ENCODE measurements at regions not wholly inside any gene's neighbourhood (a gene's known extent, or its start where the extent isn't known, plus 50 kb on each side); places are given as distances from the start of the nearest gene placed in this dataset.

GRCh38 chr6:141401168-141401567, 731.6 kb upstream of the GJE1 start:
- WGBS: 55% methylated on average over 4 of the region's 4 CpGs
- Histone ChIP-seq H3K4me2 (ENCODE audit: low read length, poor library complexity, severe bottlenecking) (no peak overlapping the region), H4K8ac (ENCODE audit: low read length) (no peak overlapping the region), H4K91ac (ENCODE audit: low read length) (no peak overlapping the region), H2AK5ac (ENCODE audit: low read length, severe bottlenecking) (no peak overlapping the region), H3K4ac (ENCODE audit: low read depth in 1 of 2, low read length in 2 of 2) (no peak overlapping the region), H3K27me3 (ENCODE audit: control insufficient read depth in 1 of 2, insufficient read depth in 1 of 2, low read length in 2 of 2) (no peaks in the 10 kb centered on the region), H2AFZ (ENCODE audit: low read depth, low read length) (peak overlapping the region; percentile 14), H3K4me3 (ENCODE audit: insufficient read depth in 1 of 2, low read depth in 1 of 2, low read length in 2 of 2) (peak overlapping the region in 1 of 2 experiments; percentile 5), H2BK5ac (ENCODE audit: low read depth, low read length, poor library complexity, severe bottlenecking) (no peak overlapping the region), H2BK12ac (ENCODE audit: low read length in 2 of 2) (no peak overlapping the region), H3K9ac (ENCODE audit: low read length) (peak overlapping the region; percentile 17), H3K23ac (ENCODE audit: low read length in 2 of 2) (no peak overlapping the region), H2BK15ac (ENCODE audit: low read depth, poor library complexity, severe bottlenecking) (no peak overlapping the region), H3K18ac (ENCODE audit: low read depth in 1 of 2, low read length in 2 of 2) (no peak overlapping the region), H3K14ac (ENCODE audit: low read length in 2 of 2) (no peak overlapping the region), H2BK120ac (ENCODE audit: low read depth, low read length) (no peak overlapping the region), H3K36me3 (ENCODE audit: control insufficient read depth in 1 of 2, insufficient read depth in 2 of 2, low read depth in 1 of 2, low read length in 2 of 2) (no peaks in the 10 kb centered on the region), H3K9me3 (ENCODE audit: control insufficient read depth, low read length) (no peaks in the 10 kb centered on the region), H3K4me1 (ENCODE audit: control insufficient read depth, insufficient read depth, low read depth, low read length) (no peaks in the 10 kb centered on the region), H3K27ac (ENCODE audit: low read length, poor library complexity, severe bottlenecking) (no peak overlapping the region), H3K79me1 (replicated peaks; ENCODE audit: low read length, poor library complexity, severe bottlenecking) (no peaks in the 10 kb centered on the region)
- peak; percentile 6 for DNase-seq

DNA sequence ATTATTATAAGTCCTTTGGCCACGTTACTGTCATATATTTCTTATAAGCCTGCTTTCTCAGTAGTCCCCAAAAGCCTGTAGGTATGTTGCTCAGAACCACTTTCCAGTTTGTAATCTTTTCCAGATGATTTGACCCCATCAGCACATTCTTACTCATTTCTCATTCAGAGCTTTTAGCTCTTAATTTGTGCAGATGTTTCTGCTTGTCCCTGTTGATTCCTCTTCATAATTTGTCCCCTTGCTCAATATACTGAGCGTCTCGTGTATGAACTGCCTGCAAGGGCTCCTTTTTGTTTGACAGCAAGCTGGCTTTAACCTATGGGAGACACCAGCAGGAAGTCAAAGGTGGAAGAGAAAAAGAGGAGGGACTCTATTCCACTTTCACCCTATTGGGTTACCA, 733.8 kb upstream of the GJE1 start:
- Histone ChIP-seq H2BK5ac (ENCODE audit: low read depth, low read length, poor library complexity, severe bottlenecking) (no peak overlapping the region), H3K4me3 (ENCODE audit: insufficient read depth in 1 of 2, low read depth in 1 of 2, low read length in 2 of 2) (no peak overlapping the region), H3K4ac (ENCODE audit: low read depth in 1 of 2, low read length in 2 of 2) (no peak overlapping the region), H4K91ac (ENCODE audit: low read length) (no peak overlapping the region), H2AFZ (ENCODE audit: low read depth, low read length) (no peak overlapping the region), H3K14ac (ENCODE audit: low read length in 2 of 2) (no peak overlapping the region), H3K27ac (ENCODE audit: low read length, poor library complexity, severe bottlenecking) (no peak overlapping the region), H3K4me2 (ENCODE audit: low read length, poor library complexity, severe bottlenecking) (no peak overlapping the region), H2BK15ac (ENCODE audit: low read depth, poor library complexity, severe bottlenecking) (no peak overlapping the region), H3K23ac (ENCODE audit: low read length in 2 of 2) (no peak overlapping the region), H4K8ac (ENCODE audit: low read length) (no peak overlapping the region), H3K27me3 (ENCODE audit: control insufficient read depth in 1 of 2, insufficient read depth in 1 of 2, low read length in 2 of 2) (no peaks in the 10 kb centered on the region), H3K9me3 (ENCODE audit: control insufficient read depth, low read length) (no peaks in the 10 kb centered on the region), H3K9ac (ENCODE audit: low read length) (no peak overlapping the region), H3K4me1 (ENCODE audit: control insufficient read depth, insufficient read depth, low read depth, low read length) (no peaks in the 10 kb centered on the region), H2BK12ac (ENCODE audit: low read length in 2 of 2) (no peak overlapping the region), H2BK120ac (ENCODE audit: low read depth, low read length) (no peak overlapping the region), H2AK5ac (ENCODE audit: low read length, severe bottlenecking) (no peak overlapping the region), H3K18ac (ENCODE audit: low read depth in 1 of 2, low read length in 2 of 2) (no peak overlapping the region), H3K36me3 (ENCODE audit: control insufficient read depth in 1 of 2, insufficient read depth in 2 of 2, low read depth in 1 of 2, low read length in 2 of 2) (no peaks in the 10 kb centered on the region), H3K79me1 (replicated peaks; ENCODE audit: low read length, poor library complexity, severe bottlenecking) (no peaks in the 10 kb centered on the region)
- no peak for DNase-seq
- WGBS: 96% methylated on average over 1 of the region's 3 CpGs

- Histone ChIP-seq H2BK12ac (ENCODE audit: low read length in 2 of 2) (no peak overlapping the region), H3K4me1 (ENCODE audit: control insufficient read depth, insufficient read depth, low read depth, low read length) (no peaks in the 10 kb centered on the region), H3K9ac (ENCODE audit: low read length) (no peak overlapping the region), H2BK120ac (ENCODE audit: low read depth, low read length) (no peak overlapping the region), H4K8ac (ENCODE audit: low read length) (no peak overlapping the region), H3K4me2 (ENCODE audit: low read length, poor library complexity, severe bottlenecking) (no peak overlapping the region), H4K91ac (ENCODE audit: low read length) (peak overlapping the region; percentile 52), H2BK15ac (ENCODE audit: low read depth, poor library complexity, severe bottlenecking) (no peak overlapping the region), H3K14ac (ENCODE audit: low read length in 2 of 2) (peak overlapping the region in 1 of 2 experiments; percentile 4), H2AFZ (ENCODE audit: low read depth, low read length) (no peak overlapping the region), H2AK5ac (ENCODE audit: low read length, severe bottlenecking) (no peak overlapping the region), H3K79me1 (replicated peaks; ENCODE audit: low read length, poor library complexity, severe bottlenecking) (no peaks in the 10 kb centered on the region), H3K18ac (ENCODE audit: low read depth in 1 of 2, low read length in 2 of 2) (no peak overlapping the region), H3K4me3 (ENCODE audit: insufficient read depth in 1 of 2, low read depth in 1 of 2, low read length in 2 of 2) (no peak overlapping the region), H2BK5ac (ENCODE audit: low read depth, low read length, poor library complexity, severe bottlenecking) (no peak overlapping the region), H3K23ac (ENCODE audit: low read length in 2 of 2) (no peak overlapping the region), H3K36me3 (ENCODE audit: control insufficient read depth in 1 of 2, insufficient read depth in 2 of 2, low read depth in 1 of 2, low read length in 2 of 2) (no peaks in the 10 kb centered on the region), H3K4ac (ENCODE audit: low read depth in 1 of 2, low read length in 2 of 2) (no peak overlapping the region), H3K27ac (ENCODE audit: low read length, poor library complexity, severe bottlenecking) (no peak overlapping the region), H3K9me3 (ENCODE audit: control insufficient read depth, low read length) (no peaks in the 10 kb centered on the region), H3K27me3 (ENCODE audit: control insufficient read depth in 1 of 2, insufficient read depth in 1 of 2, low read length in 2 of 2) (no peaks in the 10 kb centered on the region)
- no peak for DNase-seq
- WGBS: 94% methylated on average over 9 of the region's 9 CpGs
Measured at GRCh38 chr6:141395443-141396008, 737.2 kb upstream of the GJE1 start.

DNA sequence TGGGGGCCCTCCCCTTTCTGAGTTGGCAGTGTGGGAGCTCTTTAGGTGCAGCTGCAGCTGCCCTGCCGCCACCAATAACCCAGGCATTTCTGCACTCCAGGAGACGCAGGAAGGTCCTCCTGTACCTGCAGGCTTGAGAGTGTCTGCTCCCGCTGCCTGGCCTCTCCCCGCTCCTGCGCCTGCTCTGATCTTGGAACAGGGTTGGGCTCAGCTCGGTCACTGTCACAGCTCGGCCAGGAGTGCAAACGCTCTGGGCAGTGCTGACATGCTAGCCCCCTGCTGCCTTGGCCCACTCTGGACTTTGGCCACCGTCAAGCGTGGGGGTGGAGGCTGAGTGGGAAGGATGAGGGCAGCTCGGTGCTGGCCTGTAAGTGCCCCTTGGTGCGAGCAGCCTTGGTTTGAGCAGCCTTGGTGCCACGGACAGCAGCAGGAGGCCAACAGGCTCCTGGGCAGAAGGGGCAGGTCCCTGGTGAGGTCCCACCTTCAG, 738.1 kb upstream of the GJE1 start:
- Histone ChIP-seq H3K18ac (ENCODE audit: low read depth in 1 of 2, low read length in 2 of 2) (no peak overlapping the region), H3K4me3 (ENCODE audit: insufficient read depth in 1 of 2, low read depth in 1 of 2, low read length in 2 of 2) (no peak overlapping the region), H3K27ac (ENCODE audit: low read length, poor library complexity, severe bottlenecking) (no peak overlapping the region), H3K79me1 (replicated peaks; ENCODE audit: low read length, poor library complexity, severe bottlenecking) (no peaks in the 10 kb centered on the region), H3K4me2 (ENCODE audit: low read length, poor library complexity, severe bottlenecking) (no peak overlapping the region), H3K4me1 (ENCODE audit: control insufficient read depth, insufficient read depth, low read depth, low read length) (no peaks in the 10 kb centered on the region), H2AFZ (ENCODE audit: low read depth, low read length) (no peak overlapping the region), H3K14ac (ENCODE audit: low read length in 2 of 2) (peak overlapping the region in 1 of 2 experiments; percentile 8), H2BK15ac (ENCODE audit: low read depth, poor library complexity, severe bottlenecking) (peak overlapping the region; percentile 49), H3K9ac (ENCODE audit: low read length) (no peak overlapping the region), H2BK12ac (ENCODE audit: low read length in 2 of 2) (no peak overlapping the region), H3K4ac (ENCODE audit: low read depth in 1 of 2, low read length in 2 of 2) (no peak overlapping the region), H2BK5ac (ENCODE audit: low read depth, low read length, poor library complexity, severe bottlenecking) (no peak overlapping the region), H3K36me3 (ENCODE audit: control insufficient read depth in 1 of 2, insufficient read depth in 2 of 2, low read depth in 1 of 2, low read length in 2 of 2) (no peaks in the 10 kb centered on the region), H3K9me3 (ENCODE audit: control insufficient read depth, low read length) (no peaks in the 10 kb centered on the region), H4K91ac (ENCODE audit: low read length) (no peak overlapping the region), H3K27me3 (ENCODE audit: control insufficient read depth in 1 of 2, insufficient read depth in 1 of 2, low read length in 2 of 2) (no peaks in the 10 kb centered on the region), H2BK120ac (ENCODE audit: low read depth, low read length) (no peak overlapping the region), H4K8ac (ENCODE audit: low read length) (no peak overlapping the region), H3K23ac (ENCODE audit: low read length in 2 of 2) (no peak overlapping the region), H2AK5ac (ENCODE audit: low read length, severe bottlenecking) (no peak overlapping the region)
- 95% methylated on average over 13 of the region's 13 CpGs for WGBS
- DNase-seq: no peak
